Mesenchymal stem cell (in vitro differentiated cells and primary cell): ENCODE measurements at regions not wholly inside any gene's neighbourhood (a gene's known extent, or its start where the extent isn't known, plus 50 kb on each side); places are given as distances from the start of the nearest gene placed in this dataset.

Source experiments
- DNase-seq: peaks from one replicate; pipeline ENCODE4 v3.0.0-alpha.2; 2013
- H2AFZ ChIP-seq: one replicate; pipeline ENCODE4 v1.6.1; 2013; ENCODE audit warnings: low read depth, mild to moderate bottlenecking, control low read depth, inconsistent platforms, low read length, moderate library complexity
- H2AK5ac ChIP-seq: 2 replicates; pipeline ENCODE4 v1.6.1; 2013; ENCODE audit warnings: low read length, moderate library complexity, mild to moderate bottlenecking, inconsistent platforms; ENCODE audit not compliant: severe bottlenecking
- H2BK120ac ChIP-seq: one replicate; pipeline ENCODE4 v1.6.1; 2013; ENCODE audit warnings: low read depth, mild to moderate bottlenecking, inconsistent platforms, low read length, moderate library complexity
- H2BK12ac ChIP-seq, 2 experiments: one replicate each; pipeline ENCODE4 v1.6.1; 2013; ENCODE audit warnings: inconsistent platforms in 2 of 2, low read length in 2 of 2, mild to moderate bottlenecking in 2 of 2, moderate library complexity in 2 of 2, control low read depth in 1 of 2
- H2BK15ac ChIP-seq: one replicate; pipeline ENCODE4 v1.6.1; 2013; ENCODE audit warnings: mild to moderate bottlenecking, low read depth, inconsistent platforms; ENCODE audit not compliant: poor library complexity, severe bottlenecking
- H2BK5ac ChIP-seq: 2 replicates; pipeline ENCODE4 v1.6.1; 2013; ENCODE audit warnings: low read depth, mild to moderate bottlenecking, low read length, control low read depth, inconsistent platforms; ENCODE audit not compliant: poor library complexity, severe bottlenecking
- H3K14ac ChIP-seq, 2 experiments: one replicate each; pipeline ENCODE4 v1.6.1; 2013; ENCODE audit warnings: inconsistent platforms in 2 of 2, low read length in 2 of 2, control low read depth in 1 of 2, mild to moderate bottlenecking in 1 of 2, moderate library complexity in 1 of 2
- H3K18ac ChIP-seq, 2 experiments: one replicate each; pipeline ENCODE4 v1.6.1; 2013; ENCODE audit warnings: inconsistent platforms in 2 of 2, low read length in 2 of 2, control low read depth in 1 of 2, low read depth in 1 of 2, mild to moderate bottlenecking in 1 of 2
- H3K23ac ChIP-seq, 2 experiments: one replicate each; pipeline ENCODE4 v1.6.1; 2013; ENCODE audit warnings: inconsistent platforms in 2 of 2, low read length in 2 of 2, mild to moderate bottlenecking in 2 of 2, moderate library complexity in 2 of 2, control low read depth in 1 of 2
- H3K27ac ChIP-seq: 2 replicates; pipeline ENCODE4 v1.5.1; 2013; ENCODE audit warnings: mild to moderate bottlenecking, moderate library complexity, low read length, control low read depth, inconsistent platforms; ENCODE audit not compliant: poor library complexity, severe bottlenecking
- H3K27me3 ChIP-seq, 2 experiments: 2 replicates each; pipeline versions ENCODE4 v1.6.1 to v1.7.0; 2013; ENCODE audit warnings: low read length in 2 of 2, mild to moderate bottlenecking in 2 of 2, moderate library complexity in 2 of 2, control low read depth in 1 of 2, inconsistent platforms in 1 of 2; ENCODE audit not compliant: control insufficient read depth in 1 of 2, insufficient read depth in 1 of 2
- H3K36me3 ChIP-seq, 2 experiments: 2 replicates each; pipeline versions ENCODE4 v1.6.1 to v1.7.0; 2013; ENCODE audit warnings: low read length in 2 of 2, control low read depth in 1 of 2, inconsistent platforms in 1 of 2, low read depth in 1 of 2, mild to moderate bottlenecking in 1 of 2; ENCODE audit not compliant: insufficient read depth in 2 of 2, control insufficient read depth in 1 of 2
- H3K4ac ChIP-seq, 2 experiments: one replicate each; pipeline ENCODE4 v1.6.1; 2013; ENCODE audit warnings: inconsistent platforms in 2 of 2, low read length in 2 of 2, mild to moderate bottlenecking in 2 of 2, moderate library complexity in 2 of 2, control low read depth in 1 of 2, low read depth in 1 of 2
- H3K4me1 ChIP-seq: 2 replicates; pipeline ENCODE4 v1.6.1; 2013; ENCODE audit warnings: low read depth, low read length, control low read depth; ENCODE audit not compliant: control insufficient read depth, insufficient read depth
- H3K4me2 ChIP-seq: 2 replicates; pipeline ENCODE4 v1.6.1; 2013; ENCODE audit warnings: low read length, mild to moderate bottlenecking, inconsistent platforms; ENCODE audit not compliant: poor library complexity, severe bottlenecking
- H3K4me3 ChIP-seq, 2 experiments: 2 replicates each; pipeline versions ENCODE4 v1.5.1 to v1.7.0; 2013; ENCODE audit warnings: low read length in 2 of 2, mild to moderate bottlenecking in 2 of 2, control low read depth in 1 of 2, low read depth in 1 of 2; ENCODE audit not compliant: insufficient read depth in 1 of 2
- H3K79me1 ChIP-seq: replicated peaks from 2 replicates; pipeline ENCODE4 v1.6.1; 2013; ENCODE audit warnings: mild to moderate bottlenecking, control low read depth, low read length, inconsistent platforms; ENCODE audit not compliant: poor library complexity, severe bottlenecking
- H3K9ac ChIP-seq: 2 replicates; pipeline ENCODE4 v1.7.0; 2013; ENCODE audit warnings: mild to moderate bottlenecking, low read length, moderate library complexity
- H3K9me3 ChIP-seq: 2 replicates; pipeline ENCODE4 v1.7.0; 2013; ENCODE audit warnings: mild to moderate bottlenecking, low read length; ENCODE audit not compliant: control insufficient read depth
- H4K8ac ChIP-seq: one replicate; pipeline ENCODE4 v1.6.1; 2013; ENCODE audit warnings: inconsistent platforms, mild to moderate bottlenecking, low read length, moderate library complexity
- H4K91ac ChIP-seq: one replicate; pipeline ENCODE4 v1.6.1; 2013; ENCODE audit warnings: mild to moderate bottlenecking, low read length, inconsistent platforms
- WGBS: methylation state at CpG from one replicate; pipeline ENCODE4 v1.1.7; 2013; ENCODE audit warnings: mixed read lengths; 5-methylcytosine and 5-hydroxymethylcytosine counted together

DNA sequence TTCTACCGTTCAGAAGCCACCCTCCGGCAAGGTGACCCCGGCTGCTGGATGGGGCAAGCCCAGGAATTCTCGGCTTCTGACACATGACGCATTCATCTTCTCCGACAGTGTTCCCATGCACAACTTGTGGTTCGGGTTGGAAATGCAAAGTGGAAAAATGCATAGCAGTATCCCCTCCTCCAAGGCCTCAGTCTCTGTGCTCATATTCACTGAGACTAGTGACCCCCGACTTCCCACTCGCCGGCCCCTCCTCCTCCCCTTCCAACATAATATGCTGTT is 70.0 kb upstream of the NTM start:
- no peak overlapping the region for H3K18ac ChIP-seq
- no peak overlapping the region for H2BK5ac ChIP-seq
- H2BK12ac ChIP-seq, result no peak overlapping the region
- H3K36me3 ChIP-seq, result no peaks in the 10 kb centered on the region
- no peak overlapping the region for H3K4ac ChIP-seq
- no peak overlapping the region for H2AK5ac ChIP-seq
- 79% methylated on average over 7 of the region's 10 CpGs for WGBS
- H3K9me3 ChIP-seq, result no peaks in the 10 kb centered on the region
- H4K91ac ChIP-seq, result no peak overlapping the region
- H2AFZ ChIP-seq, result no peak overlapping the region
- no peak for DNase-seq
- no peaks in the 10 kb centered on the region for H3K79me1 ChIP-seq
- H2BK120ac ChIP-seq, result no peak overlapping the region
- no peak overlapping the region for H4K8ac ChIP-seq
- H3K27ac ChIP-seq, result no peak overlapping the region
- no peak overlapping the region for H2BK15ac ChIP-seq
- H3K4me2 ChIP-seq, result no peak overlapping the region
- no peak overlapping the region for H3K4me3 ChIP-seq
- no peak overlapping the region for H3K9ac ChIP-seq
- H3K27me3 ChIP-seq, result peaks cover 0 to 43% of the 10 kb centered on the region in 2 experiments
- no peaks in the 10 kb centered on the region for H3K4me1 ChIP-seq
- no peak overlapping the region for H3K14ac ChIP-seq
- H3K23ac ChIP-seq, result no peak overlapping the region

DNA sequence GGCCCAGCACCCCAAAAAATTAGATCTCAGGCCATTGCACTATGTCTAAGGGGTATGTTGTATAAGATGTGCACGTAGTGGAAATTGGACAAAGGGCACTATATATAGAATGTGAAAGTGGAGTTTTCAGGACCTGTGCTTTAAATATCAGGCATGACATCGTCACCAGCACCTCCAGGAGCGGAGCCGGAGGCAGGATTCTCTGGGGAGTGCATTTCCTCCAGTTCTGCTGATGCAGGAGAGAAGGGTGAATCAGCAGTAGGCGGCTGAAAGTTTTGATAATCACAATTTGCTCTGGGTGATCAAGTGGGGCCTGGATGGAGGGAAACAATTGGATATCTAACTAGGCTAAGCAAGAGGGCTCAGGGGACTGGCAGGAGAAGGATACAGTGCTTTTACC is 69.1 kb upstream of the NTM start:
- H3K36me3 ChIP-seq, result no peaks in the 10 kb centered on the region
- no peak overlapping the region for H2BK15ac ChIP-seq
- H3K27ac ChIP-seq, result no peak overlapping the region
- H3K4me2 ChIP-seq, result no peak overlapping the region
- no peaks in the 10 kb centered on the region for H3K9me3 ChIP-seq
- H2BK12ac ChIP-seq, result no peak overlapping the region
- H3K9ac ChIP-seq, result no peak overlapping the region
- H2AK5ac ChIP-seq, result no peak overlapping the region
- no peaks in the 10 kb centered on the region for H3K79me1 ChIP-seq
- no peak for DNase-seq
- H2BK120ac ChIP-seq, result no peak overlapping the region
- H3K18ac ChIP-seq, result no peak overlapping the region
- no peak overlapping the region for H3K4ac ChIP-seq
- H4K91ac ChIP-seq, result no peak overlapping the region
- no peak overlapping the region for H4K8ac ChIP-seq
- 56% methylated on average over 5 of the region's 5 CpGs for WGBS
- no peak overlapping the region for H3K4me3 ChIP-seq
- H2AFZ ChIP-seq, result no peak overlapping the region
- no peak overlapping the region for H3K14ac ChIP-seq
- no peak overlapping the region for H2BK5ac ChIP-seq
- peaks cover 0 to 41% of the 10 kb centered on the region in 2 experiments for H3K27me3 ChIP-seq
- H3K4me1 ChIP-seq, result no peaks in the 10 kb centered on the region
- H3K23ac ChIP-seq, result no peak overlapping the region

DNA sequence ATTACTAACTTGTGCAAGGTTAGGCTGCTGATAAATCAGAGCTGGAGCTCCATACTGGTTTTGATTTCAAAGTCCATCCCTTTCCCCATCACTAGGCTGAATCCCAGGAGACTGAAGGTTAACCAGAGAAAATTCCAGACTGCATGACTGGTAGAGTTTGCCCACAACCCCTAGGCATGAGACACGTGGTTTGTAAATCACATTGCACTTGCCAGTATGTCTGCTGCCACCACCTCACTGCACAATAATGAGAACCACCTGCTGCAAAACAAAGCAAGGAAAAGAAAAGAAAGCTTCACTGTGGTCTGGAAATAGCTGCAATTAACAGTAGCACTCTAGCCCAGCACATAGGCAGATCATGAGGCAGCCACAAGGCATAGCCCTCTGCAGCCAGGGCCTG is 67.6 kb upstream of the NTM start:
- Histone ChIP-seq H2BK120ac (no peak overlapping the region), H3K27ac (no peak overlapping the region), H2BK15ac (no peak overlapping the region), H3K4me1 (no peaks in the 10 kb centered on the region), H3K36me3 (no peaks in the 10 kb centered on the region), H3K4me2 (no peak overlapping the region), H4K8ac (no peak overlapping the region), H2BK5ac (no peak overlapping the region), H3K79me1 (no peaks in the 10 kb centered on the region), H2AFZ (no peak overlapping the region), H3K4me3 (no peak overlapping the region), H3K23ac (no peak overlapping the region), H3K9me3 (no peaks in the 10 kb centered on the region), H3K14ac (no peak overlapping the region), H2BK12ac (no peak overlapping the region), H3K18ac (no peak overlapping the region), H2AK5ac (no peak overlapping the region), H3K4ac (no peak overlapping the region), H4K91ac (no peak overlapping the region), H3K9ac (no peak overlapping the region), H3K27me3 (peaks cover 0 to 33% of the 10 kb centered on the region in 2 experiments)
- WGBS, result 69% methylated on average over 1 of the region's 1 CpG
- DNase-seq, result no peak

DNA sequence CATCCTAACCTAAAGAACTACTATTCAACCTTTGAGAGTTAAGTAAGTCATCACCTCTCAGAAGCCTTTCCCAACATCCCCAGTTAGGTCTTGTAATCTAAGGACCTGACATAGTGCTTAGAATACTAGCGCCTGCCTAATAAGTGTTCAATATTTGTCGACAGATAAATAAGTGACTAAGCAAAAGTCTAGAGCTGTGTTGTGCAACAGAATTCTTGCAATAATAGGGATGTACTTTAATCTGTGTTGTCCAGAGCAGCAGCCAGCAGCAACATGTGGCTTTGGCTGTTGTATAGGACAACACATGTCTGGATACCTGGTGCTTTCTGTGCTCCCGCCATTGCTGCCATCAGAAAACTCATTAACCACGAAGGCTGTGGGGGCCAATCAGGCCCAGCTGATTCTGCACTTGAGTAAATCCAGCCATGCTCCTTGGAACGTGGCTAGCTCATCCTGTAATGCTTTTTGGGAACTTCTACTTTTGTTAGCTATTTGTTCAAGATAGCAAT is 66.8 kb upstream of the NTM start:
- no peaks in the 10 kb centered on the region for H3K79me1 ChIP-seq
- no peak overlapping the region for H3K9ac ChIP-seq
- no peak overlapping the region for H3K4me2 ChIP-seq
- H3K27me3 ChIP-seq, result peaks cover 0 to 28% of the 10 kb centered on the region in 2 experiments
- no peak overlapping the region for H3K23ac ChIP-seq
- H4K91ac ChIP-seq, result no peak overlapping the region
- no peaks in the 10 kb centered on the region for H3K36me3 ChIP-seq
- H3K4ac ChIP-seq, result no peak overlapping the region
- no peak overlapping the region for H3K4me3 ChIP-seq
- no peaks in the 10 kb centered on the region for H3K4me1 ChIP-seq
- no peak overlapping the region for H2BK15ac ChIP-seq
- H2BK5ac ChIP-seq, result no peak overlapping the region
- no peak overlapping the region for H3K14ac ChIP-seq
- no peak overlapping the region for H2BK120ac ChIP-seq
- H3K27ac ChIP-seq, result no peak overlapping the region
- DNase-seq, result no peak
- no peak overlapping the region for H3K18ac ChIP-seq
- no peak overlapping the region for H2AFZ ChIP-seq
- no peak overlapping the region for H2BK12ac ChIP-seq
- 79% methylated on average over 5 of the region's 5 CpGs for WGBS
- no peak overlapping the region for H2AK5ac ChIP-seq
- H4K8ac ChIP-seq, result no peak overlapping the region
- H3K9me3 ChIP-seq, result no peaks in the 10 kb centered on the region
